ENCODE measurements at regions not wholly inside any gene's neighbourhood (a gene's known extent, or its start where the extent isn't known, plus 50 kb on each side); places are given as distances from the start of the nearest gene placed in this dataset.

DNA sequence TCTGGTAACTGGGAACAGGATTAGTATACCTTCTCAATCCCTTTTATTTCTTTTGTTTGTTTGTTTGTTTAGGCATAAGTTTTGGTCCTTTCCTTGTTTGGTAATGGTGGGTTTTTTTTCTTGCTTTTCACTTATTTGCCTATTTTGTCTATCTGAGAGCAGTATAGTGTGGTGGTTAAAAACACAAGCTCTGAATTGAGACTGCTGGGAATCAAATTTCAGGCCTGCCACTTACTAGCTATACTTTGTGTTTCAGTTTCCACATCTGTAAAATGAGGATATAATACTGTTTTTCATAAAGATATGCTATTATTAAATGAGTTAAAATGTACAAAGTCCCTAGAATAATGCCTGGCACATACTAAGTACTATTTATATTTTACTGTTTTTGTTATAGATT, 81.6 kb upstream of the IVNS1ABP start:
- no peak for DNase-seq
- CTCF ChIA-PET = no interaction called here
- H3K9me3 Mint-ChIP-seq (ENCODE audit: low read depth, unreplicated experiment) = no peaks in the 10 kb centered on the region
- TF ChIP-seq, protein P1, sequence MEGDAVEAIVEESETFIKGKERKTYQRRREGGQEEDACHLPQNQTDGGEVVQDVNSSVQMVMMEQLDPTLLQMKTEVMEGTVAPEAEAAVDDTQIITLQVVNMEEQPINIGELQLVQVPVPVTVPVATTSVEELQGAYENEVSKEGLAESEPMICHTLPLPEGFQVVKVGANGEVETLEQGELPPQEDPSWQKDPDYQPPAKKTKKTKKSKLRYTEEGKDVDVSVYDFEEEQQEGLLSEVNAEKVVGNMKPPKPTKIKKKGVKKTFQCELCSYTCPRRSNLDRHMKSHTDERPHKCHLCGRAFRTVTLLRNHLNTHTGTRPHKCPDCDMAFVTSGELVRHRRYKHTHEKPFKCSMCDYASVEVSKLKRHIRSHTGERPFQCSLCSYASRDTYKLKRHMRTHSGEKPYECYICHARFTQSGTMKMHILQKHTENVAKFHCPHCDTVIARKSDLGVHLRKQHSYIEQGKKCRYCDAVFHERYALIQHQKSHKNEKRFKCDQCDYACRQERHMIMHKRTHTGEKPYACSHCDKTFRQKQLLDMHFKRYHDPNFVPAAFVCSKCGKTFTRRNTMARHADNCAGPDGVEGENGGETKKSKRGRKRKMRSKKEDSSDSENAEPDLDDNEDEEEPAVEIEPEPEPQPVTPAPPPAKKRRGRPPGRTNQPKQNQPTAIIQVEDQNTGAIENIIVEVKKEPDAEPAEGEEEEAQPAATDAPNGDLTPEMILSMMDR (IDR thresholded peaks at IDR 0.05; ENCODE audit: unreplicated experiment) = no peak
- peaks cover 4% of the 10 kb centered on the region for H3K36me3 Mint-ChIP-seq (ENCODE audit: insufficient read depth, unreplicated experiment)
- BruUV-seq (replicated peaks) = no TSS peak
- intact Hi-C loops (cut with micrococcal nuclease; ENCODE audit: unreplicated experiment) = no loop called here
- H3K27ac Mint-ChIP-seq (ENCODE audit: unreplicated experiment) = no peak overlapping the region
- peaks cover 12% of the 10 kb centered on the region for H3K4me1 Mint-ChIP-seq (ENCODE audit: low read depth, unreplicated experiment)
- no peaks in the 10 kb centered on the region for H3K27me3 Mint-ChIP-seq (ENCODE audit: unreplicated experiment)
- no peak overlapping the region for H3K4me3 Mint-ChIP-seq (ENCODE audit: low read depth, unreplicated experiment)

DNA sequence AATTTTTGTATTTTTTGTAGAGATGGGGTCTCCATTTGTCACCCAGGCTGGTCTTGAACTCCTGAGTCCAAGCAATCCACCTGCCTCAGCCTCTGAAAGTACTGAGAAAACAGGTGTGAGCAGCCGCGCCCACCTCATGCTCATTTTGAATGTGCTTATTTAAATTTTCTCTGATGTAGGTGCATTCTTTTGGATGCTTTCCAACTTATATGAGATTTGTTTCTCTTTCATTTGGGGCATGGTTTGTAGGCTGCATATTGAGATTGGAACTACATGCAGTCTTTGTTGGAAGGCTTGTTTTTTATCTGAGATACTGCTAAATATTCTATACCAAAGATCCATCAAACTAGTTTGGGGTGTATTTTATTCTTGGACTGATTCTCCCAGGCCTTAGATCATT, 81.0 kb upstream of the IVNS1ABP start:
- TF ChIP-seq, protein P1 (IDR thresholded peaks at IDR 0.05; ENCODE audit: unreplicated experiment) = no peak
- Mint-ChIP-seq H3K9me3 (ENCODE audit: low read depth, unreplicated experiment) (no peaks in the 10 kb centered on the region), H3K36me3 (ENCODE audit: insufficient read depth, unreplicated experiment) (peaks cover 6% of the 10 kb centered on the region), H3K4me3 (ENCODE audit: low read depth, unreplicated experiment) (no peak overlapping the region), H3K27ac (ENCODE audit: unreplicated experiment) (no peak overlapping the region), H3K4me1 (ENCODE audit: low read depth, unreplicated experiment) (peaks cover 16% of the 10 kb centered on the region), H3K27me3 (ENCODE audit: unreplicated experiment) (no peaks in the 10 kb centered on the region)
- intact Hi-C loops (cut with micrococcal nuclease; ENCODE audit: unreplicated experiment) = no loop called here
- DNase-seq = no peak
- CTCF ChIA-PET = no interaction called here
- no TSS peak for BruUV-seq (replicated peaks)

DNA sequence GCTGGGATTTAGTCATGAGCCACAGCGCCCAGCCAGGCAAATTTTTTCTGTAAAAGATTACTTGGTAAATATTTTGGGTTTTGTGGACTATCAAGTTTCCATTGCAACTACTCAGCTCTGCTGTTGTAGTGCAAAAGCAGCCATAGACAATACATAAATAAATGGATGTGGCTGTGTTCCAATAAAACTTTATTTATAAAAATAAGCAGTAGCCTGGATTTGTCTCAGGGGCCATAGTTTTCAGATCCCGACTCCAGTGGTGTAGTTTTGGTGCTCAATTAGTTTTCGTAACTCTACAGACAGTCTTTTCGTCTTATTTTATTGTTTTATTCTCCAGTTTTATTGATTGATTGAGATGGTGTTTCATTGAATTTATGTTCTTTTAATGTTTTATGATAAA, 80.1 kb upstream of the IVNS1ABP start:
- TF ChIP-seq, protein P1 (IDR thresholded peaks at IDR 0.05; ENCODE audit: unreplicated experiment) = no peak
- no peaks in the 10 kb centered on the region for H3K27me3 Mint-ChIP-seq (ENCODE audit: unreplicated experiment)
- H3K36me3 Mint-ChIP-seq (ENCODE audit: insufficient read depth, unreplicated experiment) = peaks cover 6% of the 10 kb centered on the region
- DNase-seq = no peak
- no peak overlapping the region for H3K4me3 Mint-ChIP-seq (ENCODE audit: low read depth, unreplicated experiment)
- H3K27ac Mint-ChIP-seq (ENCODE audit: unreplicated experiment) = no peak overlapping the region
- CTCF ChIA-PET = interaction anchor here (0.7 kb wide), 1 partner anchor 29 kb away, joined by 3 read pairs; no protein-coding TSS in a partner anchor
- no peaks in the 10 kb centered on the region for H3K9me3 Mint-ChIP-seq (ENCODE audit: low read depth, unreplicated experiment)
- BruUV-seq (replicated peaks) = no TSS peak
- H3K4me1 Mint-ChIP-seq (ENCODE audit: low read depth, unreplicated experiment) = peaks cover 16% of the 10 kb centered on the region
- intact Hi-C loops (cut with micrococcal nuclease; ENCODE audit: unreplicated experiment) = no loop called here

DNA sequence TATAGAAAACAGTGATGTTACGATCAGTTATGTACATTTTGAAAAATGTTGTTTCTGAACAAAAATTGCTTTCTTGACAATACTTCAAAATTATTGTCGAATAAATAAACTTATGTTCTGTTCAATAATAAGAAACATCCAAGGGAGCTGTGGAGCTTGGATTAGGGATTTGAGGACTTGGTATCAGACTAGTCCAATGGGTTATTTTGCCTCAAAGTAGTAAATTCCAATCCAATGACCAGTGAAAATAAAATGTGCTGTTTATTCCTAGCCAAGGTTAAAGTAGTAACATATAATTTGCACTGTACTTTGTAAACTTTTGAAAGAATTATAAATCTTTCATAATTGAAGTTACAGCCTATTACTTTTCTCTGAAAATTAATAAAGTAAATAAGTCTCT, 79.1 kb upstream of the IVNS1ABP start:
- intact Hi-C loops (cut with micrococcal nuclease; ENCODE audit: unreplicated experiment) = no loop called here
- Mint-ChIP-seq H3K27ac (ENCODE audit: unreplicated experiment) (no peak overlapping the region), H3K36me3 (ENCODE audit: insufficient read depth, unreplicated experiment) (peaks cover 6% of the 10 kb centered on the region), H3K4me3 (ENCODE audit: low read depth, unreplicated experiment) (no peak overlapping the region), H3K27me3 (ENCODE audit: unreplicated experiment) (no peaks in the 10 kb centered on the region), H3K4me1 (ENCODE audit: low read depth, unreplicated experiment) (peaks cover 16% of the 10 kb centered on the region), H3K9me3 (ENCODE audit: low read depth, unreplicated experiment) (no peaks in the 10 kb centered on the region)
- TF ChIP-seq, protein P1 (IDR thresholded peaks at IDR 0.05; ENCODE audit: unreplicated experiment) = no peak
- CTCF ChIA-PET = no interaction called here
- BruUV-seq (replicated peaks) = no TSS peak
- no peak for DNase-seq
